ENCODE measurements at regions not wholly inside any gene's neighbourhood (a gene's known extent, or its start where the extent isn't known, plus 50 kb on each side); places are given as distances from the start of the nearest gene placed in this dataset.

GRCh38 chr7:156204820-156205219, 392.6 kb upstream of the SHH start:
- Histone ChIP-seq H3K4me3 (ENCODE audit: low read depth, low read length) (no peak overlapping the region), H3K36me3 (no peaks in the 10 kb centered on the region), H3K4me1 (no peaks in the 10 kb centered on the region), H3K9me3 (no peaks in the 10 kb centered on the region), H3K27me3 (peaks cover 20% of the 10 kb centered on the region)
- TF ChIP-seq CTCF (IDR thresholded peaks at IDR 0.05; ENCODE audit: low read depth, low read length), result no peak
- no peak for DNase-seq

GRCh38 chr7:156203923-156204322, 391.7 kb upstream of the SHH start:
- Histone ChIP-seq H3K36me3 (no peaks in the 10 kb centered on the region), H3K9me3 (no peaks in the 10 kb centered on the region), H3K27me3 (peaks cover 20% of the 10 kb centered on the region), H3K4me1 (no peaks in the 10 kb centered on the region), H3K4me3 (ENCODE audit: low read depth, low read length) (no peak overlapping the region)
- no peak for DNase-seq
- TF ChIP-seq CTCF (IDR thresholded peaks at IDR 0.05; ENCODE audit: low read depth, low read length), result no peak

GRCh38 chr7:156198277-156198676, 386.0 kb upstream of the SHH start:
- Histone ChIP-seq H3K4me3 (ENCODE audit: low read depth, low read length) (no peak overlapping the region), H3K4me1 (no peaks in the 10 kb centered on the region), H3K27me3 (peaks cover 18% of the 10 kb centered on the region), H3K9me3 (no peaks in the 10 kb centered on the region), H3K36me3 (no peaks in the 10 kb centered on the region)
- DNase-seq, result no peak
- TF ChIP-seq CTCF (IDR thresholded peaks at IDR 0.05; ENCODE audit: low read depth, low read length), result no peak

- no peaks in the 10 kb centered on the region for H3K36me3 ChIP-seq
- no peak for DNase-seq
- no peaks in the 10 kb centered on the region for H3K4me1 ChIP-seq
- peaks cover 14% of the 10 kb centered on the region for H3K27me3 ChIP-seq
- no peak for TF ChIP-seq CTCF (IDR thresholded peaks at IDR 0.05; ENCODE audit: low read depth, low read length)
- H3K4me3 ChIP-seq (ENCODE audit: low read depth, low read length), result no peak overlapping the region
- no peaks in the 10 kb centered on the region for H3K9me3 ChIP-seq
Measured at GRCh38 chr7:156196649-156197048, 384.4 kb upstream of the SHH start.

- H3K4me1 ChIP-seq, result no peaks in the 10 kb centered on the region
- H3K36me3 ChIP-seq, result no peaks in the 10 kb centered on the region
- no peaks in the 10 kb centered on the region for H3K9me3 ChIP-seq
- H3K27me3 ChIP-seq, result peaks cover 13% of the 10 kb centered on the region
- no peak for DNase-seq
- no peak for TF ChIP-seq CTCF (IDR thresholded peaks at IDR 0.05; ENCODE audit: low read depth, low read length)
- H3K4me3 ChIP-seq (ENCODE audit: low read depth, low read length), result no peak overlapping the region
Measured at GRCh38 chr7:156195276-156195675, 383.0 kb upstream of the SHH start.

GRCh38 chr7:156194813-156195212, 382.6 kb upstream of the SHH start:
- DNase-seq, result no peak
- H3K36me3 ChIP-seq, result no peaks in the 10 kb centered on the region
- H3K27me3 ChIP-seq, result peaks cover 9% of the 10 kb centered on the region
- H3K4me1 ChIP-seq, result no peaks in the 10 kb centered on the region
- no peaks in the 10 kb centered on the region for H3K9me3 ChIP-seq
- H3K4me3 ChIP-seq (ENCODE audit: low read depth, low read length), result no peak overlapping the region
- TF ChIP-seq CTCF (IDR thresholded peaks at IDR 0.05; ENCODE audit: low read depth, low read length), result no peak
